Spleen (tissue), 11 donors: ENCODE measurements at regions not wholly inside any gene's neighbourhood (a gene's known extent, or its start where the extent isn't known, plus 50 kb on each side); places are given as distances from the start of the nearest gene placed in this dataset.

ENCODE experiments used
- DNase-seq: peaks from one replicate; pipeline ENCODE4 v3.0.0-alpha.2; 2020
- H3K27ac ChIP-seq, 8 donors: fragments of 200-600 bp; sonication (generic) in 7 of 8; 1 replicate in 4 of 8; 2 replicates in 4 of 8; pipeline versions ENCODE4 v1.5.0 to v1.8.0; 2016 to 2021; ENCODE audit warnings: inconsistent platforms in 4 of 8, mild to moderate bottlenecking in 4 of 8, moderate library complexity in 1 of 8
- H3K27me3 ChIP-seq, 7 donors: fragments of 200-600 bp; sonication (generic) in 6 of 7; replicated peaks in 1 of 7; 1 replicate in 4 of 7; 2 replicates in 3 of 7; pipeline versions ENCODE4 v1.5.0 to v1.8.0; 2016 to 2021; ENCODE audit warnings: inconsistent platforms in 3 of 7, mild to moderate bottlenecking in 1 of 7
- H3K36me3 ChIP-seq, 6 donors: fragments of 200-600 bp; sonication (generic) in 5 of 6; 1 replicate in 4 of 6; 2 replicates in 2 of 6; pipeline versions ENCODE4 v1.5.0 to v1.8.0; 2016 to 2021; ENCODE audit warnings: inconsistent platforms in 2 of 6
- H3K4me1 ChIP-seq, 6 donors: fragments of 200-600 bp; sonication (generic) in 5 of 6; 1 replicate in 3 of 6; 2 replicates in 3 of 6; pipeline versions ENCODE4 v1.5.0 to v1.8.0; 2016 to 2021; ENCODE audit warnings: inconsistent platforms in 3 of 6
- H3K4me3 ChIP-seq, 8 donors: fragments of 200-600 bp; sonication (generic) in 7 of 8; 1 replicate in 4 of 8; 2 replicates in 4 of 8; pipeline versions ENCODE4 v1.5.0 to v1.8.0; 2016 to 2021; ENCODE audit warnings: inconsistent platforms in 4 of 8, mild to moderate bottlenecking in 4 of 8, moderate library complexity in 2 of 8
- H3K9me3 ChIP-seq, 8 donors: fragments of 200-600 bp; sonication (generic) in 7 of 8; 1 replicate in 4 of 8; 2 replicates in 4 of 8; pipeline versions ENCODE4 v1.5.0 to v1.8.0; 2016 to 2021; ENCODE audit warnings: inconsistent platforms in 4 of 8
- POLR2A ChIP-seq, 3 donors: fragments of 450-650 bp; IDR thresholded peaks; one replicate each; pipeline ENCODE4 v1.5.1; 2017; ENCODE audit warnings: antibody characterized with exemption in 3 of 3, mild to moderate bottlenecking in 1 of 3
- POLR2AphosphoS5 ChIP-seq, 3 donors: sonication (generic); formaldehyde crosslinking; IDR thresholded peaks; one replicate each; pipeline ENCODE4 v1.5.1; 2017; ENCODE audit warnings: antibody characterized with exemption in 3 of 3
- WGBS, 5 donors: extraction: QIAGEN DNeasy Blood & Tissue Kit in 3 of 5; methylation state at CpG; one replicate each; pipeline versions ENCODE4 v1.1.5 to v1.1.7; 2013 to 2018; 5-methylcytosine and 5-hydroxymethylcytosine counted together
- intact Hi-C: fragments of 100-400 bp; cut with DNase I; formaldehyde crosslinking; loops from one replicate; pipeline ENCODE4 v1.15.0; 2023; ENCODE audit warnings: low total_unique reads
- TF ChIP-seq, protein P1 (sequence below), 11 experiments: fragments of 200-600 bp in 7 of 11; fragments of 450-650 bp in 4 of 11; sonication (generic) in 4 of 11; IDR thresholded peaks in 8 of 11; conservative IDR thresholded peaks in 3 of 11; 1 replicate in 7 of 11; 2 replicates in 4 of 11; pipeline versions ENCODE4 v1.4.0 to v1.8.0; 2016 to 2021; ENCODE audit warnings: antibody characterized with exemption in 11 of 11, inconsistent platforms in 4 of 11, mild to moderate bottlenecking in 1 of 11
- donor health status: healthy with polysubstance abuse.
- donor health status: DM: no; HTN: no; CAD: no; lungs with moderate emphysema.
- donor health status: DM: no; HTN: no; CAD: no.
- donor health status: Bipolar disorder and iron deficiency.
- donor health status: healthy.
- donor health status: DM: no; HTN: no; CAD: no.
- donor health status: DM: yes; HTN: yes; CAD: no.

DNA sequence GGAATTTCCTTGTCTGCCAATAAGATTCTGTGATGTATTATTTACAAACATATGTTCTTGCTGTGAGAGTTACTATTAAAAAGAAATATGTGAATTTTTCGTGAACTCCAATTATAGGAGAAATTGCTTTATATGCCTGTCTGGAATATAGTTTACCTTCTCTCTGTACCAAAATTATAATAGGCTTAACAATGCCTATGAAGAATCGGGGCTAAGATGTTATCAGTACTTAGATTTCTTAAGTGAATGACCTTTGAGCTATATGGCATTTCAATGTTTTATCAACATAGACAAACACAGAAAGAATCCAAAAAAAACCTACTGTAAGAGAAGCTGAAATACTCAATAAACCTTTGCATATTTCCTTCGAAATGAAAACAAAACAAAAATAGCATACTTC is 323.1 kb upstream of the ADAMTS5 start:
- TF ChIP-seq POLR2AphosphoS5 (IDR thresholded peaks at IDR 0.05): no peak
- TF ChIP-seq, protein P1, sequence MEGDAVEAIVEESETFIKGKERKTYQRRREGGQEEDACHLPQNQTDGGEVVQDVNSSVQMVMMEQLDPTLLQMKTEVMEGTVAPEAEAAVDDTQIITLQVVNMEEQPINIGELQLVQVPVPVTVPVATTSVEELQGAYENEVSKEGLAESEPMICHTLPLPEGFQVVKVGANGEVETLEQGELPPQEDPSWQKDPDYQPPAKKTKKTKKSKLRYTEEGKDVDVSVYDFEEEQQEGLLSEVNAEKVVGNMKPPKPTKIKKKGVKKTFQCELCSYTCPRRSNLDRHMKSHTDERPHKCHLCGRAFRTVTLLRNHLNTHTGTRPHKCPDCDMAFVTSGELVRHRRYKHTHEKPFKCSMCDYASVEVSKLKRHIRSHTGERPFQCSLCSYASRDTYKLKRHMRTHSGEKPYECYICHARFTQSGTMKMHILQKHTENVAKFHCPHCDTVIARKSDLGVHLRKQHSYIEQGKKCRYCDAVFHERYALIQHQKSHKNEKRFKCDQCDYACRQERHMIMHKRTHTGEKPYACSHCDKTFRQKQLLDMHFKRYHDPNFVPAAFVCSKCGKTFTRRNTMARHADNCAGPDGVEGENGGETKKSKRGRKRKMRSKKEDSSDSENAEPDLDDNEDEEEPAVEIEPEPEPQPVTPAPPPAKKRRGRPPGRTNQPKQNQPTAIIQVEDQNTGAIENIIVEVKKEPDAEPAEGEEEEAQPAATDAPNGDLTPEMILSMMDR (IDR thresholded peaks at IDR 0.05 in 8 of 11, conservative IDR thresholded peaks at IDR 0.05 in 3 of 11): no peak
- TF ChIP-seq POLR2A (IDR thresholded peaks at IDR 0.05): no peak
- no peak for DNase-seq
- Histone ChIP-seq H3K27me3 (no peaks in the 10 kb centered on the region), H3K9me3 (peaks cover 0 to 13% (median 3%) of the 10 kb centered on the region in 8 donors), H3K36me3 (no peaks in the 10 kb centered on the region), H3K27ac (no peak overlapping the region), H3K4me1 (no peaks in the 10 kb centered on the region), H3K4me3 (no peak overlapping the region)
- intact Hi-C loops: no loop called here
- WGBS, 5 donors: 51 to 68% (median 58%) methylated on average over 3 of the region's 3 CpGs

DNA sequence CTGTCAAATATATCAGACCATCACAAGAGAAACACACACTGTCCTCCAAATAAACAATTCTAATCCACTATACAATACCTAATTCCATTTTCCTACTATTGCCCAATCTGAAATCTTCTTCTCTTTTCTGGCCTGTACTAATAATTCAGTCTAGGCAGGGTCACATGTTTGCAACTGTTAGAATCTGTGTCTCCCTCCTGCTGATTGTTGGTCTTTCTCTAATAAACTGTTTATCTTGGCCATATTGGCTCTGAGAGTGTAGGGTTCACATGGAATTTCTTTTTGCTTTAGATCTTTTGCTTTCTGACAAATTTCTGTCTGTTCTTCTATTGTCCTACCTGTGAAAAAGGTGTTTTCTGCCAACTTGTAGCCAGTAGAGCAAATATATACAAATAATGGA is 319.9 kb upstream of the ADAMTS5 start:
- Histone ChIP-seq H3K4me1 (no peaks in the 10 kb centered on the region), H3K4me3 (no peak overlapping the region), H3K9me3 (peaks cover 0 to 13% (median 0%) of the 10 kb centered on the region in 8 donors), H3K36me3 (no peaks in the 10 kb centered on the region), H3K27ac (no peak overlapping the region), H3K27me3 (no peaks in the 10 kb centered on the region)
- intact Hi-C loops: no loop called here
- TF ChIP-seq POLR2A (IDR thresholded peaks at IDR 0.05) (no peak), POLR2AphosphoS5 (IDR thresholded peaks at IDR 0.05) (no peak)
- TF ChIP-seq, protein P1 (IDR thresholded peaks at IDR 0.05 in 8 of 11, conservative IDR thresholded peaks at IDR 0.05 in 3 of 11): no peak
- DNase-seq: no peak

- no peak for DNase-seq
- Histone ChIP-seq H3K9me3 (no peaks in the 10 kb centered on the region), H3K27ac (peak overlapping the region in 1 of 8 donors; percentile 2), H3K36me3 (no peaks in the 10 kb centered on the region), H3K4me3 (no peak overlapping the region), H3K27me3 (no peaks in the 10 kb centered on the region), H3K4me1 (no peaks in the 10 kb centered on the region)
- intact Hi-C loops: no loop called here
- TF ChIP-seq POLR2AphosphoS5 (IDR thresholded peaks at IDR 0.05) (no peak), POLR2A (IDR thresholded peaks at IDR 0.05) (no peak)
- TF ChIP-seq, protein P1 (IDR thresholded peaks at IDR 0.05 in 8 of 11, conservative IDR thresholded peaks at IDR 0.05 in 3 of 11): no peak
Observed at GRCh38 chr21:27277110-27277509, 310.2 kb upstream of the ADAMTS5 start.

DNA sequence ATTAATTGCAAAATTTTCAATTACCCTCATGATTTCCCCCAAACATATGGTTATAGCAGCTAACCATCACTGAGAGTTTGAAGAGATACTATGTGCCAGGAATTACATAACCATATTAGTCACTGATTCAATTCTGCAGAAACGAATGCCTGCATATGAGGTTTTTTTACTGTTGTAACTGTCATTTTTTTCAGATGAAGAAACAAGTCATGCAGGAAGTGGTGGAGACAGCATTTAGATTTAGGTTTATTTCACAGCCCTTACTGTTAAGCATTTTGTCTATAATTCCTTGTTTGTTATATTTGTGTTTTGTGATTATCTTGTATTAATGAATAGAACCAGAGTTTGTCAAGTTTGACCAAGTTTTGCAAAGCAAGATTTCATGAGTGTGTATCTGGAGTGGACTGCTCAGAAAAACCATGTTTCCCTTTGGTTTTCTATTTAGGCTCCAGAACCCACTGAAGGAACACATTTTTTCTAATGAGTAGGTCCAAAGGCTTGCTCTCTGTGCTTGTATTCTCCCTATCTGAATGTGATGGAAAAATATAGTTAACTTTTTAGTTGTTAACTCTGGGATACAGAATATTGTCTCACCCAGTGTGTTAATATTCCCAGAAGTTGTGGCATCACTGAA is 308.5 kb upstream of the ADAMTS5 start:
- Histone ChIP-seq H3K4me3 (no peak overlapping the region), H3K27ac (no peak overlapping the region), H3K9me3 (no peaks in the 10 kb centered on the region), H3K27me3 (no peaks in the 10 kb centered on the region), H3K4me1 (no peaks in the 10 kb centered on the region), H3K36me3 (no peaks in the 10 kb centered on the region)
- intact Hi-C loops: no loop called here
- 8 to 32% (median 17%) methylated on average over 1 of the region's 1 CpG for WGBS, 5 donors
- TF ChIP-seq POLR2AphosphoS5 (IDR thresholded peaks at IDR 0.05): no peak
- no peak for TF ChIP-seq POLR2A (IDR thresholded peaks at IDR 0.05)
- TF ChIP-seq, protein P1 (IDR thresholded peaks at IDR 0.05 in 8 of 11, conservative IDR thresholded peaks at IDR 0.05 in 3 of 11): no peak
- DNase-seq: no peak
